Mammary epithelial cell (primary cell): ENCODE measurements at regions not wholly inside any gene's neighbourhood (a gene's known extent, or its start where the extent isn't known, plus 50 kb on each side); places are given as distances from the start of the nearest gene placed in this dataset.

Experiments
- EZH2 ChIP-seq: IDR thresholded peaks from 2 replicates; pipeline ENCODE4 v1.6.1; 2012; ENCODE audit warnings: low read length, inconsistent platforms, borderline replicate concordance
- TF ChIP-seq, protein P1 (sequence below), 2 donors: IDR thresholded peaks in 1 of 2; conservative IDR thresholded peaks in 1 of 2; 2 replicates each; pipeline ENCODE4 v1.5.1; 2011 to 2012; ENCODE audit warnings: inconsistent platforms in 2 of 2, low read length in 2 of 2, mild to moderate bottlenecking in 2 of 2, control low read depth in 1 of 2, low read depth in 1 of 2; ENCODE audit not compliant: insufficient read depth in 1 of 2; ENCODE audit errors: extremely low read depth in 1 of 2

DNA sequence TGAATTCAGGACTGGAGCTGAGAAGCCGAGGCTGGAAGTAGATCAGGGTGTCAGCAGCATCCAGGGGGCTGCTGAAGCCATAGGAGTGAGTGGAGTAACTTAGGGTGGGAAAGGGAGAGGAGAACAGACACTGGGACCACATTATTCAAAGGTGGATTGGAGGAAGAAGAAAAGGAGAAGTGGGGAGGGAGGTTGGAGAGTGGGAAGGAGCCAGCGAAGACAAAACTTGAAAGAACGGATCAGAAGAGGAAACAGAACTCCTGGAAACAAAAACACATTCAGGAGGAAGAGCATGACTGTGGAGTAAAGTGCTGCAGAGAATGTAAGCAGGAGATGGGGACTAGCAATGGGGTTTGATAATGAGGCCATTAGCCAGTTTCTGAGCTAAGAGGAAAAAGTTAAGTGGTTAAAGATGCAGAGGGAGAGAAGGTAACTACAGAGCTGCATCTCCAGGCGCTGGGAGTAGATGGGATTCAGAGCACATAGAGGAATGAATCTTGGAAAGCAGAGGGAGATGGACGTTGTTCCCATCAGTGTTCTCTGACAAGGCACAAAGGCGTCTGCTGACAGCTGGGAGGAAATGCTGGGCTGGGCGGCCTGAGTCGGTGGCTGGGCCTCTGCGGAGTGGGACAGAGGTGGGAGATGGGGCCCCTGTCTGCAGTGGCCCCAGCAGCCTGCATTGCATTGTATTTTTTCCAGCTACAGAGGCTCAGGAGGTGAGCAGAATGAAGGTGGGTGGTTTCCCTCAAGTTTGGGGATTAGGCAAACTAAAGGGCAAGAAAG is 63.1 kb upstream of the LEP start:
- TF ChIP-seq, protein P1, sequence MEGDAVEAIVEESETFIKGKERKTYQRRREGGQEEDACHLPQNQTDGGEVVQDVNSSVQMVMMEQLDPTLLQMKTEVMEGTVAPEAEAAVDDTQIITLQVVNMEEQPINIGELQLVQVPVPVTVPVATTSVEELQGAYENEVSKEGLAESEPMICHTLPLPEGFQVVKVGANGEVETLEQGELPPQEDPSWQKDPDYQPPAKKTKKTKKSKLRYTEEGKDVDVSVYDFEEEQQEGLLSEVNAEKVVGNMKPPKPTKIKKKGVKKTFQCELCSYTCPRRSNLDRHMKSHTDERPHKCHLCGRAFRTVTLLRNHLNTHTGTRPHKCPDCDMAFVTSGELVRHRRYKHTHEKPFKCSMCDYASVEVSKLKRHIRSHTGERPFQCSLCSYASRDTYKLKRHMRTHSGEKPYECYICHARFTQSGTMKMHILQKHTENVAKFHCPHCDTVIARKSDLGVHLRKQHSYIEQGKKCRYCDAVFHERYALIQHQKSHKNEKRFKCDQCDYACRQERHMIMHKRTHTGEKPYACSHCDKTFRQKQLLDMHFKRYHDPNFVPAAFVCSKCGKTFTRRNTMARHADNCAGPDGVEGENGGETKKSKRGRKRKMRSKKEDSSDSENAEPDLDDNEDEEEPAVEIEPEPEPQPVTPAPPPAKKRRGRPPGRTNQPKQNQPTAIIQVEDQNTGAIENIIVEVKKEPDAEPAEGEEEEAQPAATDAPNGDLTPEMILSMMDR (conservative IDR thresholded peaks at IDR 0.05 in 1 of 2, IDR thresholded peaks at IDR 0.05 in 1 of 2; ENCODE audit: extremely low read depth in 1 of 2, insufficient read depth in 1 of 2, low read depth in 1 of 2, low read length in 2 of 2): no peak
- no peak for TF ChIP-seq EZH2
